H1 (cell line): ENCODE measurements at regions not wholly inside any gene's neighbourhood (a gene's known extent, or its start where the extent isn't known, plus 50 kb on each side); places are given as distances from the start of the nearest gene placed in this dataset.

Source experiments
- CTCF ChIA-PET: fragments of 300-600 bp; sonication (Branson Sonifier 250); formaldehyde crosslinking; loops from one replicate; lab custom pipeline; 2021; ENCODE audit not compliant: partially characterized antibody; lab: Charles Lee
- POLR2A ChIA-PET: fragments of 300-600 bp; sonication (Branson Sonifier 250); formaldehyde crosslinking; loops from one replicate; lab custom pipeline; 2021; ENCODE audit warnings: inconsistent platforms; ENCODE audit not compliant: partially characterized antibody; lab: Charles Lee
- DNase-seq, 2 experiments: peaks; one replicate each; pipeline versions ENCODE4 v3.0.0 to v3.0.0-alpha.2; 2010 to 2022; ENCODE audit warnings: low spot score in 2 of 2, low read depth in 1 of 2, mixed read lengths in 1 of 2
- FAIRE-seq: peaks from 2 replicates; lab custom pipeline; 2011; peaks lifted over from hg19 to GRCh38; lab: Jason Lieb, UNC
- H2AFZ ChIP-seq: 2 replicates; pipeline ENCODE4 v1.8.1; 2012; ENCODE audit warnings: low read length, inconsistent platforms
- H2AK5ac ChIP-seq: 2 replicates; pipeline ENCODE4 v1.6.1; 2013; ENCODE audit warnings: low read depth, low read length
- H2BK120ac ChIP-seq: replicated peaks from 2 replicates; pipeline ENCODE3; 2013; ENCODE audit warnings: low read depth, low read length, inconsistent platforms
- H2BK12ac ChIP-seq: 2 replicates; pipeline ENCODE4 v1.6.1; 2013; ENCODE audit warnings: low read depth, low read length
- H2BK15ac ChIP-seq: 2 replicates; pipeline ENCODE4 v1.6.1; 2013; ENCODE audit warnings: low read length
- H2BK20ac ChIP-seq: 2 replicates; pipeline ENCODE4 v1.6.1; 2013; ENCODE audit warnings: low read length
- H2BK5ac ChIP-seq: 2 replicates; pipeline ENCODE4 v1.6.1; 2013; ENCODE audit warnings: low read depth, low read length
- H3K14ac ChIP-seq: 2 replicates; pipeline ENCODE4 v1.6.1; 2013; ENCODE audit warnings: inconsistent platforms; ENCODE audit not compliant: insufficient read length
- H3K18ac ChIP-seq: 2 replicates; pipeline ENCODE4 v1.6.1; 2013; ENCODE audit warnings: low read length; ENCODE audit errors: extremely low read depth
- H3K23ac ChIP-seq: 2 replicates; pipeline ENCODE4 v1.6.1; 2013; ENCODE audit warnings: inconsistent platforms; ENCODE audit not compliant: insufficient read length
- H3K23me2 ChIP-seq: 2 replicates; pipeline ENCODE4 v1.6.1; 2013; ENCODE audit warnings: low read depth, low read length
- H3K27ac ChIP-seq: 2 replicates; pipeline ENCODE4 v1.6.1; 2011; ENCODE audit warnings: low read depth, low read length, inconsistent platforms
- H3K27me3 ChIP-seq, 4 experiments: replicated peaks in 1 of 4; 1 replicate in 1 of 4; 2 replicates in 3 of 4; pipeline versions ENCODE4 v1.6.1 to v1.8.1; 2011 to 2013; ENCODE audit warnings: low read length in 3 of 4, mild to moderate bottlenecking in 3 of 4, inconsistent platforms in 2 of 4, mixed read lengths in 2 of 4, moderate library complexity in 1 of 4; ENCODE audit not compliant: control insufficient read depth in 3 of 4, insufficient read depth in 3 of 4; ENCODE audit errors: extremely low read depth in 1 of 4
- H3K36me3 ChIP-seq, 4 experiments: 2 replicates each; pipeline versions ENCODE4 v1.6.1 to v1.8.1; 2011 to 2013; ENCODE audit warnings: mild to moderate bottlenecking in 4 of 4, low read length in 3 of 4, moderate library complexity in 2 of 4, control low read depth in 1 of 4, inconsistent platforms in 1 of 4; ENCODE audit not compliant: insufficient read depth in 4 of 4, control insufficient read depth in 2 of 4
- H3K4ac ChIP-seq: replicated peaks from 2 replicates; pipeline ENCODE3; 2013; ENCODE audit warnings: low read length, low read depth, mixed read lengths, inconsistent platforms; ENCODE audit not compliant: insufficient read length
- H3K4me1 ChIP-seq, 4 experiments: replicated peaks in 1 of 4; 1 replicate in 1 of 4; 2 replicates in 3 of 4; pipeline versions ENCODE4 v1.6.1 to v1.8.1; 2011 to 2013; ENCODE audit warnings: low read length in 3 of 4, inconsistent platforms in 2 of 4, mixed read lengths in 1 of 4; ENCODE audit not compliant: insufficient read depth in 4 of 4, control insufficient read depth in 3 of 4
- H3K4me2 ChIP-seq, 2 experiments: 2 replicates each; pipeline versions ENCODE4 v1.6.1 to v1.8.1; 2011 to 2013; ENCODE audit warnings: low read depth in 2 of 2, low read length in 2 of 2, control low read depth in 1 of 2, inconsistent platforms in 1 of 2, mild to moderate bottlenecking in 1 of 2; ENCODE audit not compliant: insufficient read depth in 1 of 2
- H3K4me3 ChIP-seq, 4 experiments: fragments of 200-600, 300-600 bp in 1 of 4; sonication (generic), shearing (Covaris generic), sonication (Bioruptor Twin) in 1 of 4; 2 replicates each; pipeline versions ENCODE4 v1.5.1 to v1.8.1; 2011 to 2016; ENCODE audit warnings: low read length in 4 of 4, low read depth in 3 of 4, control low read depth in 2 of 4, inconsistent platforms in 2 of 4, mild to moderate bottlenecking in 2 of 4, mixed read lengths in 1 of 4, moderate library complexity in 1 of 4; ENCODE audit not compliant: insufficient read depth in 2 of 4; ENCODE audit errors: extremely low read depth in 1 of 4
- H3K56ac ChIP-seq: replicated peaks from 2 replicates; pipeline ENCODE3; 2013; ENCODE audit warnings: low read depth, mild to moderate bottlenecking, mixed read lengths, low read length, inconsistent platforms; ENCODE audit not compliant: insufficient read length
- H3K79me1 ChIP-seq: 2 replicates; pipeline ENCODE4 v1.6.1; 2013; ENCODE audit warnings: low read depth, low read length, control low read depth
- H3K79me2 ChIP-seq, 2 experiments: 2 replicates each; pipeline versions ENCODE4 v1.6.1 to v1.8.1; 2012 to 2013; ENCODE audit warnings: low read length in 2 of 2, mild to moderate bottlenecking in 2 of 2, inconsistent platforms in 1 of 2; ENCODE audit not compliant: insufficient read depth in 2 of 2, control insufficient read depth in 1 of 2
- H3K9ac ChIP-seq, 4 experiments: replicated peaks in 1 of 4; 1 replicate in 1 of 4; 2 replicates in 3 of 4; pipeline versions ENCODE4 v1.6.1 to v1.8.1; 2011 to 2013; ENCODE audit warnings: low read depth in 3 of 4, low read length in 3 of 4, control low read depth in 2 of 4, mild to moderate bottlenecking in 2 of 4, moderate library complexity in 2 of 4, inconsistent platforms in 1 of 4; ENCODE audit errors: extremely low read depth in 1 of 4
- H3K9me3 ChIP-seq, 2 experiments: 2 replicates each; pipeline versions ENCODE4 v1.6.1 to v1.8.1; 2012 to 2013; ENCODE audit warnings: mild to moderate bottlenecking in 2 of 2, moderate library complexity in 2 of 2, control low read depth in 1 of 2, inconsistent platforms in 1 of 2, low read depth in 1 of 2, low read length in 1 of 2, mixed read lengths in 1 of 2; ENCODE audit not compliant: insufficient read depth in 2 of 2
- H4K20me1 ChIP-seq, 2 experiments: replicated peaks in 1 of 2; 2 replicates each; pipeline versions ENCODE3 to v1.8.1; 2011 to 2013; ENCODE audit warnings: inconsistent platforms in 2 of 2, low read length in 2 of 2, mild to moderate bottlenecking in 1 of 2; ENCODE audit not compliant: insufficient read depth in 2 of 2, control insufficient read depth in 1 of 2
- H4K5ac ChIP-seq: 2 replicates; pipeline ENCODE4 v1.6.1; 2013; ENCODE audit warnings: low read length, low read depth, mixed read lengths, inconsistent platforms; ENCODE audit not compliant: insufficient read length
- H4K8ac ChIP-seq: 2 replicates; pipeline ENCODE4 v1.8.0; 2013; ENCODE audit warnings: mild to moderate bottlenecking, moderate library complexity, low read length, inconsistent platforms; ENCODE audit not compliant: insufficient read depth; ENCODE audit errors: extremely low read depth
- H4K91ac ChIP-seq: replicated peaks from 2 replicates; pipeline ENCODE3; 2013; ENCODE audit warnings: low read length, mixed read lengths, inconsistent platforms; ENCODE audit not compliant: insufficient read length
- ASH2L ChIP-seq: fragments of 200-600, 300-600 bp; sonication (generic); IDR thresholded peaks from one replicate; pipeline ENCODE4 v1.7.1; 2017; ENCODE audit warnings: low read length
- CBX8 ChIP-seq: fragments of 300-800, 300-1000 bp; sonication (generic); IDR thresholded peaks from 2 replicates; pipeline ENCODE4 v1.7.1; 2016; ENCODE audit warnings: low read depth, low read length, borderline replicate concordance
- CHD1 ChIP-seq: IDR thresholded peaks from 2 replicates; pipeline ENCODE4 v1.6.1; 2012; ENCODE audit warnings: low read depth, low read length, improper control_type of control experiment
- CTCF ChIP-seq, 3 experiments: IDR thresholded peaks; 1 replicate in 2 of 3; 2 replicates in 1 of 3; pipeline versions ENCODE4 v1.5.1 to v1.6.1; 2011; ENCODE audit warnings: low read length in 3 of 3, mild to moderate bottlenecking in 3 of 3, inconsistent platforms in 2 of 3, low read depth in 1 of 3, moderate library complexity in 1 of 3; ENCODE audit not compliant: insufficient read depth in 1 of 3; ENCODE audit errors: control extremely low read depth in 1 of 3
- EP300 ChIP-seq, 2 experiments: IDR thresholded peaks; 1 replicate in 1 of 2; 2 replicates in 1 of 2; pipeline ENCODE4 v1.6.1; 2011 to 2012; ENCODE audit warnings: low read depth in 2 of 2, low read length in 2 of 2, mild to moderate bottlenecking in 2 of 2, borderline replicate concordance in 1 of 2, inconsistent platforms in 1 of 2, moderate library complexity in 1 of 2
- HDAC2 ChIP-seq, 2 experiments: fragments of 300-600 bp in 1 of 2; sonication (generic) in 1 of 2; IDR thresholded peaks; 2 replicates each; pipeline ENCODE4 v1.6.1; 2011 to 2012; ENCODE audit warnings: low read depth in 2 of 2, low read length in 2 of 2, mild to moderate bottlenecking in 2 of 2, moderate library complexity in 2 of 2, borderline replicate concordance in 1 of 2, inconsistent platforms in 1 of 2
- RXRA ChIP-seq: IDR thresholded peaks from 2 replicates; pipeline ENCODE4 v1.6.1; 2011; ENCODE audit warnings: low read depth, mild to moderate bottlenecking, low read length, moderate library complexity; ENCODE audit not compliant: insufficient read depth
- WGBS, 2 experiments: shearing (Covaris generic) in 1 of 2; methylation state at CpG; one replicate each; pipeline versions ENCODE4 v1.1.6 to v1.1.7; 2013 to 2015; ENCODE audit warnings: low lambda C conversion rate in 2 of 2, mixed read lengths in 2 of 2, inconsistent platforms in 1 of 2, low coverage in 1 of 2, missing lambda C conversion rate in 1 of 2; ENCODE audit not compliant: insufficient replicate concordance in 2 of 2, insufficient coverage in 1 of 2, insufficient read length in 1 of 2; ENCODE audit errors: extremely low coverage in 1 of 2, missing lambda C conversion rate in 1 of 2; 5-methylcytosine and 5-hydroxymethylcytosine counted together

- Histone ChIP-seq H4K8ac (0 out of 2 replicates have a peak overlapping the region, but pooled peaks have one; percentile 25), H2BK12ac (no peak overlapping the region), H3K79me2 (no peaks in the 10 kb centered on the region), H3K4me2 (no peak overlapping the region), H4K20me1 (no peaks in the 10 kb centered on the region), H3K4me3 (no peak overlapping the region), H3K4me1 (peaks cover 0 to 4% (median 2%) of the 10 kb centered on the region in 4 experiments; a peak in 3 of 7 replicates), H3K23ac (no peak overlapping the region), H2AK5ac (no peak overlapping the region), H3K23me2 (no peaks in the 10 kb centered on the region), H3K56ac (no peak overlapping the region), H3K14ac (no peak overlapping the region), H3K27ac (no peak overlapping the region), H4K91ac (no peak overlapping the region), H2BK5ac (no peak overlapping the region), H3K18ac (no peak overlapping the region), H2BK20ac (no peak overlapping the region), H3K9ac (no peak overlapping the region), H2BK120ac (no peak overlapping the region), H3K36me3 (no peaks in the 10 kb centered on the region), H3K27me3 (no peaks in the 10 kb centered on the region), H3K9me3 (no peaks in the 10 kb centered on the region), H3K4ac (no peak overlapping the region), H4K5ac (no peak overlapping the region), H2AFZ (no peak overlapping the region), H2BK15ac (no peak overlapping the region), H3K79me1 (no peaks in the 10 kb centered on the region)
- 78% methylated on average over 17 of the region's 28 CpGs; no CpG with 5 or more reads in 1 of the 2 experiments for WGBS, 2 experiments
- FAIRE-seq (no peak), DNase-seq (no peak)
- POLR2A ChIA-PET = interaction anchor here (0.9 kb wide), 1 partner anchor 31 kb away, joined by 3 read pairs; no protein-coding TSS in a partner anchor
- CTCF ChIA-PET = interaction anchor here (1.7 kb wide), 1 partner anchor 19 kb away, joined by 5 read pairs; no protein-coding TSS in a partner anchor
- no peak for TF ChIP-seq CHD1
- TF ChIP-seq RXRA = no peak
- no peak for TF ChIP-seq EP300 (IDR thresholded peaks at IDR 0.05; ENCODE audit: borderline replicate concordance in 1 of 2, low read depth in 2 of 2, low read length in 2 of 2)
- TF ChIP-seq ASH2L = no peak
- no peak for TF ChIP-seq CBX8
- TF ChIP-seq HDAC2 (IDR thresholded peaks at IDR 0.05; ENCODE audit: borderline replicate concordance in 1 of 2, low read depth in 2 of 2, low read length in 2 of 2) = no peak
- TF ChIP-seq CTCF (IDR thresholded peaks at IDR 0.05; ENCODE audit: control extremely low read depth in 1 of 3, insufficient read depth in 1 of 3, low read depth in 1 of 3, low read length in 3 of 3) = no peak
These were observed 1147.8 kb downstream of the BRD1 start for GRCh38 chr22:48679656-48680555.
